Skin of body (tissue), 1 donor: ENCODE measurements at regions not wholly inside any gene's neighbourhood (a gene's known extent, or its start where the extent isn't known, plus 50 kb on each side); places are given as distances from the start of the nearest gene placed in this dataset.
"Not testable (repeated sequence)": the region's sequence is repeated elsewhere in the genome, so short reads cannot be mapped to it uniquely, and the experiment has no call there.

Experiments used
- DNase-seq: peaks from one replicate; lab custom pipeline; 2025; lab: John Stamatoyannopoulos, UW

GRCh38 chr18:1658908-1659566 is 754.4 kb downstream of the ADCYAP1 start:
- DNase-seq, result no peak

GRCh38 chr18:1663879-1664705 is 759.4 kb downstream of the ADCYAP1 start:
- DNase-seq, result no peak

GRCh38 chr18:1665079-1665478 is 760.4 kb downstream of the ADCYAP1 start:
- DNase-seq, result no peak

- DNase-seq, result no peak
Observed at GRCh38 chr18:1668279-1668678, 763.6 kb downstream of the ADCYAP1 start.

GRCh38 chr18:1671710-1672109 is 767.0 kb downstream of the ADCYAP1 start:
- not testable (repeated sequence) for DNase-seq

GRCh38 chr18:1676387-1676786 is 771.7 kb downstream of the ADCYAP1 start:
- no peak for DNase-seq

- DNase-seq, result no peak
Observed at GRCh38 chr18:1680108-1680507, 775.4 kb downstream of the ADCYAP1 start.

GRCh38 chr18:1691863-1692262 is 787.2 kb downstream of the ADCYAP1 start:
- DNase-seq, result no peak

- no peak for DNase-seq
Observed at GRCh38 chr18:1708006-1708405, 803.3 kb downstream of the ADCYAP1 start.

- no peak for DNase-seq
Observed at GRCh38 chr18:1710114-1710513, 805.4 kb downstream of the ADCYAP1 start.

- no peak for DNase-seq
Observed at GRCh38 chr18:1732143-1732542, 827.5 kb downstream of the ADCYAP1 start.

GRCh38 chr18:1746131-1746530 is 825.2 kb downstream of the METTL4 start:
- DNase-seq, result peak; percentile 3

- DNase-seq, result no peak
Observed at GRCh38 chr18:1751249-1751648, 820.1 kb downstream of the METTL4 start.

- DNase-seq, result no peak
Observed at GRCh38 chr18:1760901-1761300, 810.4 kb downstream of the METTL4 start.

GRCh38 chr18:1774261-1774660 is 797.0 kb downstream of the METTL4 start:
- DNase-seq, result no peak

- no peak for DNase-seq
Observed at GRCh38 chr18:1777843-1778242, 793.5 kb downstream of the METTL4 start.

- DNase-seq, result no peak
Observed at GRCh38 chr18:1778496-1779178, 792.7 kb downstream of the METTL4 start.

GRCh38 chr18:1779587-1779986 is 791.7 kb downstream of the METTL4 start:
- no peak for DNase-seq

- DNase-seq, result no peak
Observed at GRCh38 chr18:1784113-1784512, 787.2 kb downstream of the METTL4 start.

- DNase-seq, result not testable (repeated sequence)
Observed at GRCh38 chr18:1785980-1786379, 785.3 kb downstream of the METTL4 start.

GRCh38 chr18:1796636-1797035 is 774.7 kb downstream of the METTL4 start:
- DNase-seq, result no peak

- no peak for DNase-seq
Observed at GRCh38 chr18:1797235-1797634, 774.1 kb downstream of the METTL4 start.
